ENCODE measurements at regions not wholly inside any gene's neighbourhood (a gene's known extent, or its start where the extent isn't known, plus 50 kb on each side); places are given as distances from the start of the nearest gene placed in this dataset.

GRCh38 chr3:81439108-81439507 is 322.3 kb downstream of the GBE1 start:
- DNase-seq (ENCODE audit: insufficient read length) (no peak), FAIRE-seq (no peak)
- TF ChIP-seq POLR2A (IDR thresholded peaks at IDR 0.05; ENCODE audit: low read depth, low read length): no peak
- TF ChIP-seq POLR2AphosphoS5 (IDR thresholded peaks at IDR 0.05; ENCODE audit: low read depth, low read length): no peak

- DNase-seq (ENCODE audit: insufficient read length): no peak
- no peak for FAIRE-seq
- TF ChIP-seq TAF1 (IDR thresholded peaks at IDR 0.05; ENCODE audit: borderline replicate concordance, low read depth, low read length) (no peak), POLR2AphosphoS5 (IDR thresholded peaks at IDR 0.05; ENCODE audit: low read depth, low read length) (no peak), POLR2A (IDR thresholded peaks at IDR 0.05; ENCODE audit: low read depth, low read length) (no peak)
Observed at GRCh38 chr3:81437683-81438082, 323.8 kb downstream of the GBE1 start.

DNA sequence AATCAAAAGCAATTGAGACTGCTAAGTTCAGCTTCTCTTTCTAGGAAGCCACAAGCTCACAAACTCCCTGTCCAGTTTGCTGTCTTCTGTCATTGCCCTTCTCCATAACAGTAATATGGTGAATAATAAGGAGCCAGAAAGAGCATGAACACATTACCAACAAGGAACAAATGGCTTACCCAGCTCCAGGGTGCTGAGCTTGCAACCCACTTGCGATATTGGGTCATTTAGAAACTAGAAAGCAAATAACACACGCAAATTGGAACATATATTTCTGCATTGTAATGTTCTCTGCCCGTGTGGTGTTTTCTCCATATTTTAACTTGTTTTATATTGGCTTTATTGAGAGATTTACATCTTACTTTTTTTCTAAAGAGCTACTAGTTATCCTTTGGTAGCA is 325.3 kb downstream of the GBE1 start:
- FAIRE-seq (no peak), DNase-seq (ENCODE audit: insufficient read length) (no peak)
- TF ChIP-seq POLR2A (IDR thresholded peaks at IDR 0.05; ENCODE audit: low read depth, low read length): no peak
- TF ChIP-seq POLR2AphosphoS5 (IDR thresholded peaks at IDR 0.05; ENCODE audit: low read depth, low read length): no peak

DNA sequence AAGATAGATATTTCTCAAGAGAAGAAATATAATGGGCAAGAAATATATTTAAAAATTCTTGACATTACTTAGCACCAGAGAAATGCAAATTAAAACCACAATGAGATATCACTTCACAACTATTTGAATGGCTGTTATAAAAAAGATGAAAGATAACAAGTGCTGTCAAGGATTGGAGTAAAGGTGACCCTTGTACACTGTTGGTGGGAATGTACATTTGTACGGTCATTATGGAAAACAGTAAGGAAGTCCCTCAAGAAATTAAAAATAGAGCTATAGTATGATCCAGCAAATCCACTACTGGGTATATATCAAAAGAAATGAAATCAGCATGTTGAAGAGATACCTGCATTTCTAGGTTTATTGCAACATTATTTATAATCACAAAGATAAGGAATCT is 326.4 kb downstream of the GBE1 start:
- FAIRE-seq (no peak), DNase-seq (ENCODE audit: insufficient read length) (no peak)
- TF ChIP-seq TAF1 (IDR thresholded peaks at IDR 0.05; ENCODE audit: borderline replicate concordance, low read depth, low read length) (no peak), POLR2A (IDR thresholded peaks at IDR 0.05; ENCODE audit: low read depth, low read length) (no peak), POLR2AphosphoS5 (IDR thresholded peaks at IDR 0.05; ENCODE audit: low read depth, low read length) (no peak)

DNA sequence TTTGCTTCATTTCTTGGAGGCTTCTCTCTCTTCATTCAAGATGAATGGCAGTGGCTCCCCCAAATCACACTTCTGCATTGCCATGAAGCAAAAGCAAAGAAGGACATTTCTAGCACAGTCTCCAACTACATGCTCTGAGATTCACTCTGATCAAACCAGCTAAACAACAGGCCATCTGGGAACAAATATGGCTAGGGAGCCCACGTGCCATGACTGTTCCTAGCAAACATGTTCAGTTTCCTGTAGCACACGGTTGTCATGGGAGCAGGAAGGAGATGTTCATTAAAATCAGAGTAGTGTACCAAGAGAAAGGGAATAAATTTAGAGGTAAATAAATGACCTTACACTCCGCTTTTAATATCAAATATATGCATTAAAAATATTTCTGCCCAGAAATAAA is 327.3 kb downstream of the GBE1 start:
- FAIRE-seq: no peak
- no peak for DNase-seq (ENCODE audit: insufficient read length)
- TF ChIP-seq POLR2AphosphoS5 (IDR thresholded peaks at IDR 0.05; ENCODE audit: low read depth, low read length): no peak

DNA sequence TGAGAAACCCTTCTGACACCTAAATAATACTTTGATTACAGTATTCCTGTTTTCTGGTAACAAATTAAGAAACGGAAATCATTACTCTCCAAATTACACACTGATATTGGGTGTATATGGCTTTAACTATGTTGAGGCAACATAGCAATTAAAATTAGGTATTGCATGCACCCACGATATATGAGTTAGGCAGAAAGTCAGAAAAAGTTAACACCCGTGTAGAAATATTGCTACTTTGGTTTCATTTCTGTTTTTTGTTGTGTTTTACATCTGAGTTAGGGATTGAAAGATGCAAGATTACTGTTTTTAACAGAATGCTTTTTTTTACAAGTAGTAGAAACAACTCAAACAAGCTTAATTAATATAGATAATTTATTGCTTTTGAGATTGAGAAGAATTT is 327.8 kb downstream of the GBE1 start:
- TF ChIP-seq POLR2A (IDR thresholded peaks at IDR 0.05; ENCODE audit: low read depth, low read length): no peak
- TF ChIP-seq POLR2AphosphoS5 (IDR thresholded peaks at IDR 0.05; ENCODE audit: low read depth, low read length): no peak
- TF ChIP-seq TAF1 (IDR thresholded peaks at IDR 0.05; ENCODE audit: borderline replicate concordance, low read depth, low read length): no peak
- DNase-seq (ENCODE audit: insufficient read length) (no peak), FAIRE-seq (no peak)

GRCh38 chr3:81432456-81432855 is 329.0 kb downstream of the GBE1 start:
- TF ChIP-seq POLR2A (IDR thresholded peaks at IDR 0.05; ENCODE audit: low read depth, low read length) (no peak), TAF1 (IDR thresholded peaks at IDR 0.05; ENCODE audit: borderline replicate concordance, low read depth, low read length) (no peak), POLR2AphosphoS5 (IDR thresholded peaks at IDR 0.05; ENCODE audit: low read depth, low read length) (no peak)
- FAIRE-seq (no peak), DNase-seq (ENCODE audit: insufficient read length) (no peak)

DNA sequence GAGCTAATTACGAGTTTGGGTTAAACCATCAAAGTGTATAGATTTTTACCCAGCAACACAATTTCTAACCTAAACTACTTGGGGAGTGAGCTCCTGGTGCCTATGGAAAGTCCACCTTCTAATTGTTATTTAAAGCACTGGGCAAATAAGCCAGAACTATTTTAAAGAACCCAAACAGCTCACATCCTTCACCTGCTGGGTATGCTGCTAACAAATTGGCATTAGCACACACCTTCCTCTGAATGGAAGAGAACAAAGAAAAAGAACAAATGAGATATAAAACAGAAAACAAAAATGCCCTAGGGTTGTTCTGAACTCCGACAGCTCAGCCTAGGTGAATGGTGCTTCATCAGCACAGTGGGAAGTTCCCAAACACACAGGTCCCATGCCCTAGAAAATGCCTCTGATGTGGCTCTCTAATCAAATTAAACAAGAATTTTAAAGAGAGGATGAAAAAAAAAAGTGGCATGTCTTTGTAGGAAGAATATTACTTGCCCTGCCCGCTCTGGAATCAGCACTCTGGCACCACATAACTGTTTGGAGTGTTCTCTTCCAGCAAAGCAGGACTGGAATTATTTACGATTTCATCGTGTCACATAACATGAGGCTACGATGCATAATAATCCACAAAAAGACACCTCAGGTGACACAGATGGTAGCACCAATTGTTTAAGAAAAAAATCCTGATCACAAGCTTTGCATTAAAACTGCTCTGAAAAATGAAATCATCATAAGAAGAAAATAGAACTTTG is 334.4 kb downstream of the GBE1 start:
- no peak for FAIRE-seq
- TF ChIP-seq TAF1 (IDR thresholded peaks at IDR 0.05; ENCODE audit: borderline replicate concordance, low read depth, low read length) (no peak), POLR2A (IDR thresholded peaks at IDR 0.05; ENCODE audit: low read depth, low read length) (no peak), POLR2AphosphoS5 (IDR thresholded peaks at IDR 0.05; ENCODE audit: low read depth, low read length) (no peak)
- no peak for DNase-seq (ENCODE audit: insufficient read length)

GRCh38 chr3:81425198-81425868 is 336.1 kb downstream of the GBE1 start:
- TF ChIP-seq TAF1 (IDR thresholded peaks at IDR 0.05; ENCODE audit: borderline replicate concordance, low read depth, low read length) (no peak), POLR2AphosphoS5 (IDR thresholded peaks at IDR 0.05; ENCODE audit: low read depth, low read length) (no peak), POLR2A (IDR thresholded peaks at IDR 0.05; ENCODE audit: low read depth, low read length) (no peak)
- no peak for DNase-seq (ENCODE audit: insufficient read length)
- no peak for FAIRE-seq

DNA sequence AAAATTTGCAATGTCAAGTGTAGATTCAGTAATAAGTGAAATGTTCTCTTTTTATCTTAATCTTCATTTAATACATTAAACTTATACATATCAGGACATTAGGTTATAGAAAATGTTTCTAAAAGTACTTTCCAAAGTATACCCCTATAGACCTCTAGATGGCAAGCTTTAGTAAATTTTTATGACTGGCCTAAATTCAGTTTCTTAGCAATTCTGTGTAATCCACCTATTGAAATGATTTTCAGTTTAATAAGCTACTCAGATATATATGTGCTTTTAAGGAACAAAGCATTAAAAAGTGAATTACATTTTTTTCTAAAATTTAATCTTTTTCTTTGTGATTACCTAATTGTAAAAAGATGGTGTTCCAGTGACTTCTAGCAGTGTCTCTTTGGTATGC is 342.2 kb downstream of the GBE1 start:
- no peak for DNase-seq (ENCODE audit: insufficient read length)
- FAIRE-seq: no peak
- no peak for TF ChIP-seq POLR2A (IDR thresholded peaks at IDR 0.05; ENCODE audit: low read depth, low read length)
- TF ChIP-seq POLR2AphosphoS5 (IDR thresholded peaks at IDR 0.05; ENCODE audit: low read depth, low read length): no peak
- TF ChIP-seq TAF1 (IDR thresholded peaks at IDR 0.05; ENCODE audit: borderline replicate concordance, low read depth, low read length): no peak

- DNase-seq (ENCODE audit: insufficient read length) (no peak), FAIRE-seq (no peak)
- no peak for TF ChIP-seq POLR2AphosphoS5 (IDR thresholded peaks at IDR 0.05; ENCODE audit: low read depth, low read length)
- TF ChIP-seq POLR2A (IDR thresholded peaks at IDR 0.05; ENCODE audit: low read depth, low read length): no peak
- no peak for TF ChIP-seq TAF1 (IDR thresholded peaks at IDR 0.05; ENCODE audit: borderline replicate concordance, low read depth, low read length)
Observed at GRCh38 chr3:81416812-81417211, 344.6 kb downstream of the GBE1 start.

GRCh38 chr3:81406318-81406717 is 355.1 kb downstream of the GBE1 start:
- FAIRE-seq (no peak), DNase-seq (ENCODE audit: insufficient read length) (no peak)
- TF ChIP-seq POLR2AphosphoS5 (IDR thresholded peaks at IDR 0.05; ENCODE audit: low read depth, low read length): no peak
- TF ChIP-seq TAF1 (IDR thresholded peaks at IDR 0.05; ENCODE audit: borderline replicate concordance, low read depth, low read length): no peak
- TF ChIP-seq POLR2A (IDR thresholded peaks at IDR 0.05; ENCODE audit: low read depth, low read length): no peak
